ENCODE measurements at regions not wholly inside any gene's neighbourhood (a gene's known extent, or its start where the extent isn't known, plus 50 kb on each side); places are given as distances from the start of the nearest gene placed in this dataset.

- POLR2A ChIA-PET = no interaction called here
- DNase-seq (ENCODE audit: low spot score) (no peak), ATAC-seq (no peak)
- H3K36me3 Mint-ChIP-seq = peaks cover 3% of the 10 kb centered on the region; the same call in 1 of the 2 replicates
- H3K27me3 Mint-ChIP-seq (ENCODE audit: low read depth) = no peaks in the 10 kb centered on the region
- H3K27ac Mint-ChIP-seq = no peak overlapping the region
- peaks cover 3% of the 10 kb centered on the region; the same call in 1 of the 2 replicates for H3K9me3 Mint-ChIP-seq
- TF ChIP-seq SP1 (CRISPR knock-in tag; conservative IDR thresholded peaks at IDR 0.05) = no peak
- TF ChIP-seq IRF1 (CRISPR knock-in tag; IDR thresholded peaks at IDR 0.05) = no peak
- TF ChIP-seq OVOL2 (CRISPR knock-in tag; IDR thresholded peaks at IDR 0.05; ENCODE audit: borderline replicate concordance) = no peak
- no peak for TF ChIP-seq ZNF232 (CRISPR knock-in tag; IDR thresholded peaks at IDR 0.05)
- no peak for TF ChIP-seq JUN (CRISPR knock-in tag; IDR thresholded peaks at IDR 0.05)
- TF ChIP-seq ZNF671 (CRISPR knock-in tag; IDR thresholded peaks at IDR 0.05) = no peak
- TF ChIP-seq FOXP1 (CRISPR knock-in tag; IDR thresholded peaks at IDR 0.05; ENCODE audit: borderline replicate concordance) = no peak
- no peak for TF ChIP-seq KAT7 (CRISPR knock-in tag; IDR thresholded peaks at IDR 0.05; ENCODE audit: borderline replicate concordance)
- no peak for TF ChIP-seq PRDM15 (CRISPR knock-in tag; IDR thresholded peaks at IDR 0.05)
- TF ChIP-seq ATF2 (CRISPR knock-in tag; IDR thresholded peaks at IDR 0.05; ENCODE audit: borderline replicate concordance, low read depth) = no peak
- no peak for TF ChIP-seq NFE2L1 (CRISPR knock-in tag; IDR thresholded peaks at IDR 0.05)
- H3K4me1 Mint-ChIP-seq = peaks cover 52% of the 10 kb centered on the region
- CTCF ChIA-PET = interaction anchor here (1.4 kb wide), 1 partner anchor 11 kb away, joined by 5 read pairs; no protein-coding TSS in a partner anchor
- H3K4me3 Mint-ChIP-seq = no peak overlapping the region
Observed at GRCh38 chrX:14362721-14363120, 166.6 kb upstream of the GLRA2 start.

GRCh38 chrX:14361435-14361834 lies 167.9 kb upstream of the GLRA2 start:
- POLR2A ChIA-PET = no interaction called here
- no peak for ATAC-seq
- TF ChIP-seq ARID4B (CRISPR knock-in tag; IDR thresholded peaks at IDR 0.05; ENCODE audit: borderline replicate concordance) = no peak
- no peak for TF ChIP-seq TCF7 (CRISPR knock-in tag; IDR thresholded peaks at IDR 0.05; ENCODE audit: low read depth)
- TF ChIP-seq GTF2I (CRISPR knock-in tag; conservative IDR thresholded peaks at IDR 0.05) = no peak
- TF ChIP-seq CREM (CRISPR knock-in tag; IDR thresholded peaks at IDR 0.05) = no peak
- TF ChIP-seq FOXP1 (CRISPR knock-in tag; IDR thresholded peaks at IDR 0.05; ENCODE audit: borderline replicate concordance) = no peak
- TF ChIP-seq STAT6 (CRISPR knock-in tag; conservative IDR thresholded peaks at IDR 0.05; ENCODE audit: low read depth) = no peak
- no peak for TF ChIP-seq ATF2 (CRISPR knock-in tag; IDR thresholded peaks at IDR 0.05; ENCODE audit: borderline replicate concordance, low read depth)
- TF ChIP-seq ZMAT4 (CRISPR knock-in tag; IDR thresholded peaks at IDR 0.05) = no peak
- TF ChIP-seq ZNF396 (CRISPR knock-in tag; IDR thresholded peaks at IDR 0.05; ENCODE audit: borderline replicate concordance) = no peak

More at GRCh38 chrX:14361435-14361834, 167.9 kb upstream of the GLRA2 start:
- no peaks in the 10 kb centered on the region; the same call in 1 of the 2 replicates for H3K27me3 Mint-ChIP-seq (ENCODE audit: low read depth)
- CTCF ChIA-PET = no interaction called here
- DNase-seq (ENCODE audit: low spot score) = no peak
- H3K36me3 Mint-ChIP-seq = peaks cover 4% of the 10 kb centered on the region; the same call in 1 of the 2 replicates
- H3K9me3 Mint-ChIP-seq = peaks cover 3% of the 10 kb centered on the region; the same call in 1 of the 2 replicates
- H3K27ac Mint-ChIP-seq = no peak overlapping the region
- no peak overlapping the region for H3K4me3 Mint-ChIP-seq
- peaks cover 63% of the 10 kb centered on the region for H3K4me1 Mint-ChIP-seq
